ENCODE measurements at regions not wholly inside any gene's neighbourhood (a gene's known extent, or its start where the extent isn't known, plus 50 kb on each side); places are given as distances from the start of the nearest gene placed in this dataset.

DNA sequence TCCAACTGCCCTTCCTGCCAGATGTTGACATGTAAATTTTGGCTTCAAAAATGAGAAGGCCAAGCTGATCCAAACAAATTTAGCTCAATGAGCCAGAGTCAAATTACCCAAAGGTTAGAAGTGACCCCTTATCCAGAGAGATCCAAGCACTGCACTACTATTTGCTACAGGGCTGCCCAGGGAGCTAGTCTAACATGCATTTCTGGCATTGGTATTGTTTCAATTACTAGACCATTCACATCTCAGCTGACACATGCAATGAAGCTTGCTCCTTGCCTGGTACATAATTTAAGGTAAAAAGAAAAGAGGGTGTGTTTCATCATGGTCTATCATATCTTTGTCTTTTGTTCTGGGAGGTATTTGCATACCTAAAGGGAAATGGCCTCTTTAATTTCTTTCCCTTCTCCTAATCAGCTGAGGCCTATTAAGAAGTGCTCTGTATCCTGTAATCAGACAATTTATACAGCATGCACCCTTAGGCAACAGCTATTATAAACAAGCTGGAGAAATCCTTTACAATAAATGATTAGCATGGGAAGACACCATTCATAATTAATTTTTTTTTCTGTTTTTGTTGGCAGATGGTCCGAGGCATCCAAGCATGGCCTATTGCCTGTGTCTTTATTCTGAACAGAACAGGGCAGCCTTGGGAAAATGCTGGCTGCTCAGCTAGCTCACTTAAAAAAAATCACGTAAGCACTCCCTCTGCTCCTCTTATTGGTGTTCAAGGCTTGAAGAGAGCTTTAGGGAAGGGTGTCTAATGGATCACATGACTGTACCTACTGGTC, 161.5 kb upstream of the SALL1 start:
- no peak overlapping the region for H3K4me3 ChIP-seq (replicated peaks in 1 of 3; ENCODE audit: insufficient read depth in 1 of 3, low read depth in 2 of 3, low read length in 3 of 3)
- ATAC-seq, result no peak
- H3K4me1 ChIP-seq (ENCODE audit: insufficient read depth, low read length), result no peaks in the 10 kb centered on the region
- H3K79me2 ChIP-seq (ENCODE audit: insufficient read depth, low read length), result no peaks in the 10 kb centered on the region
- POLR2A ChIA-PET, result no interaction called here
- 14% methylated on average over 2 of the region's 2 CpGs for WGBS (ENCODE audit: low lambda C conversion rate)
- no peaks in the 10 kb centered on the region for H3K27me3 ChIP-seq (ENCODE audit: control insufficient read depth in 1 of 2, insufficient read depth in 2 of 2, low read length in 2 of 2)
- in situ Hi-C loops (cut with HindIII; ENCODE audit: extremely low pct_ligation_motif_present, low pct_unique_long_range_greater_than_20kb), result no loop called here
- no peak overlapping the region for H3K9ac ChIP-seq (ENCODE audit: insufficient read depth, low read depth, low read length)
- TF ChIP-seq, protein P1, sequence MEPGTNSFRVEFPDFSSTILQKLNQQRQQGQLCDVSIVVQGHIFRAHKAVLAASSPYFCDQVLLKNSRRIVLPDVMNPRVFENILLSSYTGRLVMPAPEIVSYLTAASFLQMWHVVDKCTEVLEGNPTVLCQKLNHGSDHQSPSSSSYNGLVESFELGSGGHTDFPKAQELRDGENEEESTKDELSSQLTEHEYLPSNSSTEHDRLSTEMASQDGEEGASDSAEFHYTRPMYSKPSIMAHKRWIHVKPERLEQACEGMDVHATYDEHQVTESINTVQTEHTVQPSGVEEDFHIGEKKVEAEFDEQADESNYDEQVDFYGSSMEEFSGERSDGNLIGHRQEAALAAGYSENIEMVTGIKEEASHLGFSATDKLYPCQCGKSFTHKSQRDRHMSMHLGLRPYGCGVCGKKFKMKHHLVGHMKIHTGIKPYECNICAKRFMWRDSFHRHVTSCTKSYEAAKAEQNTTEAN (CRISPR knock-in tag; conservative IDR thresholded peaks at IDR 0.05), result no peak
- TF ChIP-seq ZNF20 (CRISPR knock-in tag; IDR thresholded peaks at IDR 0.05), result no peak
- TF ChIP-seq, protein P2, sequence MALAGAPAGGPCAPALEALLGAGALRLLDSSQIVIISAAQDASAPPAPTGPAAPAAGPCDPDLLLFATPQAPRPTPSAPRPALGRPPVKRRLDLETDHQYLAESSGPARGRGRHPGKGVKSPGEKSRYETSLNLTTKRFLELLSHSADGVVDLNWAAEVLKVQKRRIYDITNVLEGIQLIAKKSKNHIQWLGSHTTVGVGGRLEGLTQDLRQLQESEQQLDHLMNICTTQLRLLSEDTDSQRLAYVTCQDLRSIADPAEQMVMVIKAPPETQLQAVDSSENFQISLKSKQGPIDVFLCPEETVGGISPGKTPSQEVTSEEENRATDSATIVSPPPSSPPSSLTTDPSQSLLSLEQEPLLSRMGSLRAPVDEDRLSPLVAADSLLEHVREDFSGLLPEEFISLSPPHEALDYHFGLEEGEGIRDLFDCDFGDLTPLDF (CRISPR knock-in tag; IDR thresholded peaks at IDR 0.05), result no peak
- TF ChIP-seq JUND (CRISPR knock-in tag; IDR thresholded peaks at IDR 0.05), result no peak
- TF ChIP-seq NR2F2 (IDR thresholded peaks at IDR 0.05; ENCODE audit: borderline replicate concordance, low read depth), result no peak
- no peak for TF ChIP-seq PHF21A (CRISPR knock-in tag; IDR thresholded peaks at IDR 0.05)
- TF ChIP-seq MED13 (CRISPR knock-in tag; IDR thresholded peaks at IDR 0.05), result no peak
- TF ChIP-seq, protein P3, sequence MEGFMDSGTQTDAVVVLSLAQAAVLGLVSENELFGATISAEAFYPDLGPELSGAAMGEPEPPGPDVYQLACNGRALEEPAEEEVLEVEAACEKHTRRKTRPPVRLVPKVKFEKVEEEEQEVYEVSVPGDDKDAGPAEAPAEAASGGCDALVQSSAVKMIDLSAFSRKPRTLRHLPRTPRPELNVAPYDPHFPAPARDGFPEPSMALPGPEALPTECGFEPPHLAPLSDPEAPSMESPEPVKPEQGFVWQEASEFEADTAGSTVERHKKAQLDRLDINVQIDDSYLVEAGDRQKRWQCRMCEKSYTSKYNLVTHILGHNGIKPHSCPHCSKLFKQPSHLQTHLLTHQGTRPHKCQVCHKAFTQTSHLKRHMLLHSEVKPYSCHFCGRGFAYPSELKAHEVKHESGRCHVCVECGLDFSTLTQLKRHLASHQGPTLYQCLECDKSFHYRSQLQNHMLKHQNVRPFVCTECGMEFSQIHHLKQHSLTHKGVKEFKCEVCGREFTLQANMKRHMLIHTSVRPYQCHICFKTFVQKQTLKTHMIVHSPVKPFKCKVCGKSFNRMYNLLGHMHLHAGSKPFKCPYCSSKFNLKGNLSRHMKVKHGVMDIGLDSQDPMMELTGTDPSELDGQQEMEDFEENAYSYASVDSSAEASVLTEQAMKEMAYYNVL (CRISPR knock-in tag; IDR thresholded peaks at IDR 0.05; ENCODE audit: borderline replicate concordance), result no peak
- no peak for TF ChIP-seq ZNF136 (CRISPR knock-in tag; IDR thresholded peaks at IDR 0.05; ENCODE audit: low read depth)
- TF ChIP-seq AKAP8 (CRISPR knock-in tag; IDR thresholded peaks at IDR 0.05), result no peak
- TF ChIP-seq ZMAT3 (CRISPR knock-in tag; conservative IDR thresholded peaks at IDR 0.05), result no peak
- H4K20me1 ChIP-seq (ENCODE audit: insufficient read depth, low read length), result no peaks in the 10 kb centered on the region
- H3K4me2 ChIP-seq (ENCODE audit: low read depth, low read length), result no peak overlapping the region
- no peak overlapping the region for H3K27ac ChIP-seq (ENCODE audit: extremely low read length, insufficient read depth, low read length)
- no peak for DNase-seq (ENCODE audit: low spot score)
- H2AFZ ChIP-seq (ENCODE audit: low read length), result no peak overlapping the region
- no peaks in the 10 kb centered on the region for H3K36me3 ChIP-seq (replicated peaks in 1 of 2; ENCODE audit: control insufficient read depth in 1 of 2, insufficient read depth in 2 of 2, low read length in 2 of 2)
- H3K9me3 ChIP-seq (ENCODE audit: low read length), result no peaks in the 10 kb centered on the region; the same call in 1 of the 2 replicates
- intact Hi-C loops (cut with micrococcal nuclease; ENCODE audit: unreplicated experiment), result no loop called here
- FAIRE-seq, result no peak
- CTCF ChIA-PET (ENCODE audit: low intra/inter-chr PET ratio, low total read pairs), result no interaction called here
- BruUV-seq (replicated peaks), result no TSS peak
